Activated naive CD4-positive, alpha-beta T cell treated with anti-CD3 and anti-CD28 coated beads for 36 hours (primary cell): ENCODE measurements at regions not wholly inside any gene's neighbourhood (a gene's known extent, or its start where the extent isn't known, plus 50 kb on each side); places are given as distances from the start of the nearest gene placed in this dataset.

Experiments
- CTCF ChIA-PET: fragments of 350-600 bp; sonication (Branson Sonifier 250); formaldehyde crosslinking; loops from one replicate; lab custom pipeline; 2021; ENCODE audit warnings: antibody characterized with exemption; lab: Charles Lee
- DNase-seq: peaks from one replicate; pipeline ENCODE4 v3.0.0-alpha.2; 2020
- H3K27ac Mint-ChIP-seq: one replicate; pipeline ENCODE4 v1.8.0; 2021; ENCODE audit warnings: mild to moderate bottlenecking, mixed read lengths
- H3K27me3 Mint-ChIP-seq: one replicate; pipeline ENCODE4 v1.8.0; 2021; ENCODE audit warnings: low read depth, mixed read lengths
- H3K36me3 Mint-ChIP-seq: one replicate; pipeline ENCODE4 v1.8.0; 2021; ENCODE audit warnings: low read depth, mixed read lengths
- H3K4me1 Mint-ChIP-seq: one replicate; pipeline ENCODE4 v1.8.0; 2021; ENCODE audit warnings: low read depth, mixed read lengths
- H3K4me3 Mint-ChIP-seq: one replicate; pipeline ENCODE4 v1.8.0; 2021; ENCODE audit warnings: mild to moderate bottlenecking, moderate library complexity, mixed read lengths
- H3K9me3 Mint-ChIP-seq: one replicate; pipeline ENCODE4 v1.8.0; 2021; ENCODE audit warnings: mixed read lengths
- intact Hi-C: fragments of 100-400 bp; cut with micrococcal nuclease; formaldehyde crosslinking; loops from one replicate; pipeline ENCODE4 v1.15.1; 2023

DNA sequence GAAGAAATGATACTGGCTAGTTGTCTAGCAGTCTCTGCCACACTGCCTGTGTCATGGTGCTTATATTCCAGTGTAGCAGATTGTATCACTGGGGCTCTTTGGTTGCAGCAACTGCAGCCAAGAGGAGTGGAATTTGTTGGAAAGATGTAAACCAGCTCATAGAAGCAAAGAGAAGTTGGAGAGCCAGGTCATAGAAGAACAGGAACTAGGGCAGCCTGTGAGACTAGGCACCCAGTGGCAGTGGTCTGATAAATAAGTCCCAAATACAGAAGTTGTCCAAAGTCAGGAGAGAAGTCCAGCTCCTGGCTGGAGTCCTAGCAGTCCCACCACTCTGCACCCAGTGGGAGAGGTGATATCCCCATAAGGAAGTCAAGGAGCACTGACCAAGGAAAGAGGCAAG lies 172.5 kb upstream of the ARID2 start:
- H3K4me1 Mint-ChIP-seq, result no peaks in the 10 kb centered on the region
- peaks cover 3% of the 10 kb centered on the region for H3K9me3 Mint-ChIP-seq
- intact Hi-C loops, result no loop called here
- CTCF ChIA-PET, result interaction anchor here (0.7 to 1.6 kb wide), 3 partner anchors 9 to 14 kb away, joined by 3 to 4 read pairs (median 3); no protein-coding TSS in a partner anchor
- H3K36me3 Mint-ChIP-seq, result no peaks in the 10 kb centered on the region
- H3K27ac Mint-ChIP-seq, result no peak overlapping the region
- no peaks in the 10 kb centered on the region for H3K27me3 Mint-ChIP-seq
- DNase-seq, result no peak
- no peak overlapping the region for H3K4me3 Mint-ChIP-seq

DNA sequence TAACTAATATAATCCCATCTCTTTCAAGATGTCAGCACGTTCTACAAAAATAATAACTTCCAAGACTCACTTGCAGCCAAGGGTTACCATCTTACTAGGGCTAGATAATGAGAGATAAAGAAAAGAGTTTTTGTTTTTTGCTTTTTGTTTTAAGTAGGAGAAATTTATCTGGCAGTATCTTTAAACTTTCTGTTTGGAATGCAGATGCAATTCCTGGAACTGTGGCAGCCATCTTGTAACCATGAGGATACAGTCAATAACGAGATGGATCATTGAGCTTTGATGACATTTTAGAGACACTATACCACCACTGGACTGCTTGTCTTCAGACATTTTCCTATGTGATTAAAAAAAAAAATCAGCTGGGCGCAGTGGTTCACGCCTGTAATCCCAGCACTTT lies 171.2 kb upstream of the ARID2 start:
- Mint-ChIP-seq H3K9me3 (peaks cover 3% of the 10 kb centered on the region), H3K36me3 (no peaks in the 10 kb centered on the region), H3K4me1 (no peaks in the 10 kb centered on the region), H3K27me3 (no peaks in the 10 kb centered on the region), H3K27ac (no peak overlapping the region), H3K4me3 (no peak overlapping the region)
- intact Hi-C loops, result no loop called here
- CTCF ChIA-PET, result interaction anchor here (1.6 kb wide), 1 partner anchor 10 kb away, joined by 3 read pairs; no protein-coding TSS in a partner anchor
- DNase-seq, result no peak

DNA sequence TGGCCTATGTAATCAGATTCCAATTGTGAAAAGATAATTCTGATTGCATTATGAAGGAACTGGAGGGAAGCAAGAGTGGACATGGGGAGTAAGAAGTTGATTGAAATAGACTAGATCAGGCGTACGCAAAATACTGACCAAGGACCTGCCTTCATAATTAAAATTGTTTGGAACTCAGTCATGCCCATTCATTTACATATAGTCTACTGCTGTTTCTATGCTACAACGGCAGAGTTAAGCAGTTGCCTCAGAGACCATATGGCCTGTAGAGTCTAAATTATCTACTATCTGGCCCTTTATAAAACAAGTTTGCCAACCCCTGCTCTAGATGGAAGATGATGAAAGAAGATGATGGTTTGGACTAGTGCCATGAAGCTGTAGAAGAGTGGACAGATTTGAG lies 170.0 kb upstream of the ARID2 start:
- H3K4me3 Mint-ChIP-seq, result no peak overlapping the region
- intact Hi-C loops, result no loop called here
- peaks cover 3% of the 10 kb centered on the region for H3K9me3 Mint-ChIP-seq
- no peak for DNase-seq
- H3K27ac Mint-ChIP-seq, result no peak overlapping the region
- H3K4me1 Mint-ChIP-seq, result no peaks in the 10 kb centered on the region
- H3K27me3 Mint-ChIP-seq, result no peaks in the 10 kb centered on the region
- H3K36me3 Mint-ChIP-seq, result no peaks in the 10 kb centered on the region
- CTCF ChIA-PET, result no interaction called here

DNA sequence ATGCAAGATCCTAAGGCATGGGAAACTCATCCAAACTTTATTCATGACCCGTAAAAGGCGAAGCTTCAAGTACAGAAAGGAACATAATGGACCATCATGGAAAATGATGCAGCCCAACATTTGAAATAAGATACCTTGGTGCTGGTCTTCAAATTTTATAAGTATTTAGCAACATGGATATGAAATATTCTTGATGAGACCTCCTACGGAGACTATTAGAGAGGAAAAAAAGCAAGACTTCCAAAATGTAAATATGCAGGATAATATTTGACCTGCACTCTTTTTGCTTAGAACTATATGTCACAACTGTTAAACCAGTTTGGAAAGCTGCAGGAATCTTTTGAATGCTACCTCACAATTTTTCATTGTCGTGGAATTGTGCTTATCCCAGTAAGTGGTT lies 168.8 kb upstream of the ARID2 start:
- intact Hi-C loops, result no loop called here
- no peaks in the 10 kb centered on the region for H3K4me1 Mint-ChIP-seq
- CTCF ChIA-PET, result interaction anchor here (0.7 kb wide), 1 partner anchor 16 kb away, joined by 3 read pairs; no protein-coding TSS in a partner anchor

DNA sequence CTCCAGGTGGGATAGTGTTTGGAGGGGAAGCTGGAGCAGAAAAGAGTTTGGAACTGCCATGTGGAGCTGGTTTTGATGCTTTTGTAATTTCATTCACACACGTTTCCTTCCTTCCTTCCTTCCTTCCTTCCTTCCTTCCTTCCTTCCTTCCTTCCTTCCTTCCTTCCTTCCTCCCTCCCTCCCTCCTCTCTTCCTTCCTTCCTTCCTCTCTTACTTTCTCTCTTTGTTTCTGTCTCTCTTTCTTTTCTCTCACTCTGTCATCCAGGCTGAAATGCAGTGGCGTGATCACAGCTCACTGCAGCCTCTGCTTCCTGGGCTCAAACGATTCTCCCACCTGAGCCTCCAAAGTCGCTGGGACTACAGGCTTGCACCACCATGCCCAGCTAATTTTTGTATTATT lies 168.0 kb upstream of the ARID2 start:
- Mint-ChIP-seq H3K36me3 (no peaks in the 10 kb centered on the region), H3K27me3 (no peaks in the 10 kb centered on the region), H3K27ac (no peak overlapping the region), H3K4me3 (no peak overlapping the region), H3K4me1 (no peaks in the 10 kb centered on the region), H3K9me3 (peaks cover 3% of the 10 kb centered on the region)
- DNase-seq, result no peak
- CTCF ChIA-PET, result no interaction called here
- intact Hi-C loops, result no loop called here

More for the DNA sequence above, 168.8 kb upstream of the ARID2 start:
- no peak for DNase-seq
- Mint-ChIP-seq H3K27me3 (no peaks in the 10 kb centered on the region), H3K4me3 (no peak overlapping the region), H3K27ac (no peak overlapping the region), H3K9me3 (peaks cover 3% of the 10 kb centered on the region), H3K36me3 (no peaks in the 10 kb centered on the region)

- intact Hi-C loops, result no loop called here
- Mint-ChIP-seq H3K4me3 (no peak overlapping the region), H3K9me3 (no peaks in the 10 kb centered on the region), H3K36me3 (no peaks in the 10 kb centered on the region), H3K27me3 (peaks cover 2% of the 10 kb centered on the region), H3K27ac (no peak overlapping the region), H3K4me1 (no peaks in the 10 kb centered on the region)
- CTCF ChIA-PET, result no interaction called here
- DNase-seq, result no peak
Measured at GRCh38 chr12:45565590-45565989, 163.9 kb upstream of the ARID2 start.

- CTCF ChIA-PET, result no interaction called here
- intact Hi-C loops, result no loop called here
- Mint-ChIP-seq H3K27me3 (peaks cover 2% of the 10 kb centered on the region), H3K4me3 (no peak overlapping the region), H3K36me3 (no peaks in the 10 kb centered on the region), H3K9me3 (no peaks in the 10 kb centered on the region), H3K27ac (no peak overlapping the region), H3K4me1 (no peaks in the 10 kb centered on the region)
- DNase-seq, result no peak
Measured at GRCh38 chr12:45566257-45566656, 163.2 kb upstream of the ARID2 start.

- H3K9me3 Mint-ChIP-seq, result no peaks in the 10 kb centered on the region
- CTCF ChIA-PET, result no interaction called here
- DNase-seq, result no peak
- intact Hi-C loops, result no loop called here
- H3K36me3 Mint-ChIP-seq, result no peaks in the 10 kb centered on the region
- H3K4me1 Mint-ChIP-seq, result no peaks in the 10 kb centered on the region
- no peak overlapping the region for H3K27ac Mint-ChIP-seq
- H3K4me3 Mint-ChIP-seq, result no peak overlapping the region
- peaks cover 2% of the 10 kb centered on the region for H3K27me3 Mint-ChIP-seq
Measured at GRCh38 chr12:45568808-45569207, 160.7 kb upstream of the ARID2 start.

- intact Hi-C loops, result no loop called here
- no peaks in the 10 kb centered on the region for H3K4me1 Mint-ChIP-seq
Measured at GRCh38 chr12:45570501-45570900, 159.0 kb upstream of the ARID2 start.

DNA sequence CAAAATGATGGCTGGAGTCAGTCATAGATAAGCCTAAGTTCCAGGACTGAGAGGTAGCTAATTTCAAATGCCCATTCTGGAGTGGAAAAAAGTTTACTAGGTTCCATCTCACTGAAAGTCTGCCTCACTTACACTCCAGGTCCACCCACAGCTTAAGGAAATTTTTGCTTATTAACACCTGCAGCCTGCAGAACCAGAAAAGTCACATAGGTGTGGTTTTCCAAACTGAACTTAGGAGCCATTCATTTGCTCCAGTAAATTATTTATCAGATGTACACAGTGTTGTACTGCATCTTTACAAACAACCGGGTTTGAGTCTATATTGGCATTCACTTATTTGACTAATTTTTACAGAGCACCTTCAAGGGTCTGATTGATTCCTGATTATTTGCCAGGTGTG lies 157.4 kb upstream of the ARID2 start:
- Mint-ChIP-seq H3K4me1 (peaks cover 4% of the 10 kb centered on the region), H3K4me3 (no peak overlapping the region), H3K27me3 (peaks cover 2% of the 10 kb centered on the region), H3K36me3 (no peaks in the 10 kb centered on the region), H3K27ac (no peak overlapping the region), H3K9me3 (no peaks in the 10 kb centered on the region)
- CTCF ChIA-PET, result no interaction called here
- DNase-seq, result no peak
- intact Hi-C loops, result no loop called here

More at GRCh38 chr12:45570501-45570900, 159.0 kb upstream of the ARID2 start:
- CTCF ChIA-PET, result interaction anchor here (0.5 kb wide), 1 partner anchor 13 kb away, joined by 3 read pairs; no protein-coding TSS in a partner anchor
- peaks cover 4% of the 10 kb centered on the region for H3K27me3 Mint-ChIP-seq
- no peaks in the 10 kb centered on the region for H3K36me3 Mint-ChIP-seq
- H3K4me3 Mint-ChIP-seq, result no peak overlapping the region
- H3K27ac Mint-ChIP-seq, result no peak overlapping the region
- H3K9me3 Mint-ChIP-seq, result no peaks in the 10 kb centered on the region
- DNase-seq, result no peak

- Mint-ChIP-seq H3K4me1 (peaks cover 6% of the 10 kb centered on the region), H3K36me3 (no peaks in the 10 kb centered on the region), H3K9me3 (no peaks in the 10 kb centered on the region), H3K27me3 (peaks cover 2% of the 10 kb centered on the region), H3K4me3 (no peak overlapping the region), H3K27ac (no peak overlapping the region)
- CTCF ChIA-PET, result no interaction called here
- no peak for DNase-seq
- intact Hi-C loops, result no loop called here
Measured at GRCh38 chr12:45575417-45575816, 154.1 kb upstream of the ARID2 start.

- CTCF ChIA-PET, result interaction anchor here (0.6 kb wide), 1 partner anchor 613 kb away, joined by 6 read pairs; no protein-coding TSS in a partner anchor
- DNase-seq, result no peak
- peaks cover 2% of the 10 kb centered on the region for H3K27me3 Mint-ChIP-seq
- intact Hi-C loops, result no loop called here
- H3K4me3 Mint-ChIP-seq, result no peak overlapping the region
- H3K36me3 Mint-ChIP-seq, result no peaks in the 10 kb centered on the region
- H3K4me1 Mint-ChIP-seq, result peaks cover 6% of the 10 kb centered on the region
- no peaks in the 10 kb centered on the region for H3K9me3 Mint-ChIP-seq
- peak overlapping the region; percentile 2 for H3K27ac Mint-ChIP-seq
Measured at GRCh38 chr12:45575823-45576475, 153.6 kb upstream of the ARID2 start.

- intact Hi-C loops, result no loop called here
- Mint-ChIP-seq H3K27me3 (peaks cover 2% of the 10 kb centered on the region), H3K36me3 (no peaks in the 10 kb centered on the region), H3K9me3 (no peaks in the 10 kb centered on the region), H3K4me3 (no peak overlapping the region), H3K27ac (no peak overlapping the region), H3K4me1 (peaks cover 6% of the 10 kb centered on the region)
- no peak for DNase-seq
- CTCF ChIA-PET, result interaction anchor here (2.5 kb wide), 1 partner anchor 34 kb away, joined by 9 read pairs; no protein-coding TSS in a partner anchor
Measured at GRCh38 chr12:45577844-45578399, 151.6 kb upstream of the ARID2 start.
